GM12891 (cell line): ENCODE measurements at regions not wholly inside any gene's neighbourhood (a gene's known extent, or its start where the extent isn't known, plus 50 kb on each side); places are given as distances from the start of the nearest gene placed in this dataset.

Experiments used
- PAX5 ChIP-seq: IDR thresholded peaks from 2 replicates; pipeline ENCODE4 v1.6.1; 2011; ENCODE audit warnings: low read length, moderate library complexity, mild to moderate bottlenecking; ENCODE audit not compliant: insufficient read depth, severe bottlenecking
- POLR2A ChIP-seq: IDR thresholded peaks from 2 replicates; pipeline ENCODE4 v1.6.1; 2011; ENCODE audit warnings: low read depth, low read length, control low read depth
- POLR2AphosphoS5 ChIP-seq: IDR thresholded peaks from 2 replicates; pipeline ENCODE4 v1.6.1; 2011; ENCODE audit warnings: low read depth, low read length, control low read depth

- TF ChIP-seq POLR2A (no peak), POLR2AphosphoS5 (no peak), PAX5 (no peak)
These were observed 201.2 kb downstream of the PIK3R1 start for GRCh38 chr5:68416714-68417113.
